GM23338 (cell line): ENCODE measurements at regions not wholly inside any gene's neighbourhood (a gene's known extent, or its start where the extent isn't known, plus 50 kb on each side); places are given as distances from the start of the nearest gene placed in this dataset.

Source experiments
- ATAC-seq: fragments of 200-7000 bp; cut with Tn5 transposase; 3 replicates; pipeline ENCODE4 v1.9.1; 2020
- DNase-seq: peaks from one replicate; pipeline ENCODE4 v3.0.0-alpha.2; 2015; ENCODE audit warnings: low spot score
- H2AFZ ChIP-seq: fragments of 200-600 bp; sonication (generic); 2 replicates; pipeline ENCODE4 v1.8.0; 2016; ENCODE audit warnings: antibody characterized with exemption, mild to moderate bottlenecking, moderate library complexity
- H3F3A ChIP-seq: fragments of 200-600 bp; sonication (generic); replicated peaks from 2 replicates; pipeline ENCODE4 v1.8.0; 2017; ENCODE audit warnings: antibody characterized with exemption, mixed run types, low read depth
- H3K27ac ChIP-seq: fragments of 200-600 bp; sonication (generic); 2 replicates; pipeline ENCODE4 v1.6.1; 2016; ENCODE audit warnings: low read depth
- H3K27me3 ChIP-seq: fragments of 200-600 bp; sonication (generic); 2 replicates; pipeline ENCODE4 v1.8.0; 2016; ENCODE audit warnings: mild to moderate bottlenecking, mixed run types, moderate library complexity; ENCODE audit not compliant: insufficient read depth
- H3K36me3 ChIP-seq: fragments of 200-600 bp; sonication (generic); 2 replicates; pipeline ENCODE4 v1.8.0; 2016; ENCODE audit warnings: mild to moderate bottlenecking; ENCODE audit not compliant: insufficient read depth
- H3K4me1 ChIP-seq: fragments of 200-600 bp; sonication (generic); 2 replicates; pipeline ENCODE4 v1.8.0; 2016; ENCODE audit warnings: mild to moderate bottlenecking, moderate library complexity; ENCODE audit not compliant: insufficient read depth
- H3K4me2 ChIP-seq: fragments of 200-600 bp; sonication (generic); 2 replicates; pipeline ENCODE4 v1.7.1; 2017; ENCODE audit warnings: mixed run types
- H3K4me3 ChIP-seq: fragments of 200-600 bp; sonication (generic); 2 replicates; pipeline ENCODE4 v1.6.1; 2016; ENCODE audit warnings: mixed run types
- H3K79me2 ChIP-seq: fragments of 200-600 bp; sonication (generic); replicated peaks from 2 replicates; pipeline ENCODE4 v1.8.0; 2017; ENCODE audit warnings: mild to moderate bottlenecking; ENCODE audit not compliant: insufficient read depth
- H3K9me2 ChIP-seq: fragments of 200-600 bp; sonication (generic); 2 replicates; pipeline ENCODE4 v1.8.0; 2017; ENCODE audit not compliant: insufficient read depth
- H4K20me1 ChIP-seq: fragments of 200-600 bp; sonication (generic); replicated peaks from 2 replicates; pipeline ENCODE4 v1.8.0; 2017; ENCODE audit warnings: mild to moderate bottlenecking; ENCODE audit not compliant: insufficient read depth
- H3K27ac Mint-ChIP-seq: 2 replicates; pipeline ENCODE4 v1.8.0; 2020; ENCODE audit warnings: inconsistent platforms, mild to moderate bottlenecking, moderate library complexity, mixed read lengths
- H3K27me3 Mint-ChIP-seq: 3 replicates; pipeline ENCODE4 v1.8.0; 2022; ENCODE audit warnings: low read depth, mild to moderate bottlenecking, moderate library complexity, mixed read lengths, inconsistent platforms; ENCODE audit not compliant: insufficient read depth, poor library complexity
- H3K36me3 Mint-ChIP-seq: 3 replicates; pipeline ENCODE4 v1.8.0; 2021; ENCODE audit warnings: low read depth, mild to moderate bottlenecking, inconsistent platforms, moderate library complexity, mixed read lengths
- H3K4me1 Mint-ChIP-seq: 3 replicates; pipeline ENCODE4 v1.8.0; 2020; ENCODE audit warnings: mild to moderate bottlenecking, inconsistent platforms, mixed read lengths
- H3K4me3 Mint-ChIP-seq: 3 replicates; pipeline ENCODE4 v1.8.0; 2021; ENCODE audit warnings: moderate library complexity, mild to moderate bottlenecking, inconsistent platforms, mixed read lengths
- H3K9me3 Mint-ChIP-seq: 3 replicates; pipeline ENCODE4 v1.8.0; 2020; ENCODE audit warnings: moderate library complexity, mild to moderate bottlenecking, inconsistent platforms, mixed read lengths
- CREB1 ChIP-seq: fragments of 250-450 bp; sonication (Bioruptor Pico); IDR thresholded peaks from 2 replicates; pipeline ENCODE4 v1.5.0; 2020; ENCODE audit warnings: low read depth, mild to moderate bottlenecking, moderate library complexity
- CTCF ChIP-seq, 2 experiments: fragments of 200-600 bp in 1 of 2; sonication (generic) in 1 of 2; conservative IDR thresholded peaks; 2 replicates each; pipeline versions ENCODE4 v1.5.1 to v1.6.1; 2016 to 2017; ENCODE audit warnings: antibody characterized with exemption in 2 of 2, low read depth in 2 of 2, mild to moderate bottlenecking in 2 of 2, moderate library complexity in 1 of 2
- ETS1 ChIP-seq: IDR thresholded peaks from 2 replicates; pipeline ENCODE4 v1.6.1; 2016; ENCODE audit warnings: antibody characterized with exemption
- EZH2 ChIP-seq: fragments of 200-600 bp; sonication (generic); IDR thresholded peaks from one replicate; pipeline ENCODE4 v1.8.0; 2017; ENCODE audit warnings: antibody characterized with exemption, mild to moderate bottlenecking, low read depth; ENCODE audit not compliant: unreplicated experiment
- EZH2phosphoT487 ChIP-seq: fragments of 200-600 bp; sonication (generic); IDR thresholded peaks from one replicate; pipeline ENCODE4 v1.8.1; 2018; ENCODE audit warnings: antibody characterized with exemption; ENCODE audit not compliant: unreplicated experiment
- POLR2AphosphoS5 ChIP-seq: IDR thresholded peaks from 2 replicates; pipeline ENCODE4 v1.6.1; 2016; ENCODE audit warnings: antibody characterized with exemption, low read depth
- REST ChIP-seq: IDR thresholded peaks from one replicate; pipeline ENCODE4 v1.6.1; 2018; ENCODE audit warnings: antibody characterized with exemption; ENCODE audit not compliant: unreplicated experiment
- STAT1 ChIP-seq: IDR thresholded peaks from one replicate; pipeline ENCODE4 v1.6.1; 2016; ENCODE audit warnings: antibody characterized with exemption; ENCODE audit not compliant: unreplicated experiment
- ZNF114 ChIP-seq: fragments of 250-450 bp; sonication (Bioruptor Pico); IDR thresholded peaks from 2 replicates; pipeline ENCODE4 v1.5.0; 2020; ENCODE audit warnings: mild to moderate bottlenecking, moderate library complexity
- ZNF331 ChIP-seq: fragments of 250-450 bp; sonication (Bioruptor Pico); IDR thresholded peaks from 2 replicates; pipeline ENCODE4 v1.5.0; 2020; ENCODE audit warnings: low read depth, mild to moderate bottlenecking, moderate library complexity

- H3K9me3 Mint-ChIP-seq, result no peaks in the 10 kb centered on the region
- no peak overlapping the region for H3K4me2 ChIP-seq
- no peaks in the 10 kb centered on the region for H4K20me1 ChIP-seq
- H3K4me1 Mint-ChIP-seq, result peaks cover 8% of the 10 kb centered on the region; the same call in 2 of the 3 replicates
- H3K27me3 Mint-ChIP-seq, result no peaks in the 10 kb centered on the region
- ATAC-seq, result no peak
- no peaks in the 10 kb centered on the region for H3K27me3 ChIP-seq
- no peaks in the 10 kb centered on the region for H3K36me3 ChIP-seq
- no peak overlapping the region for H2AFZ ChIP-seq
- no peaks in the 10 kb centered on the region for H3K36me3 Mint-ChIP-seq
- H3F3A ChIP-seq, result no peaks in the 10 kb centered on the region
- no peak overlapping the region for H3K4me3 Mint-ChIP-seq
- H3K4me3 ChIP-seq, result no peak overlapping the region
- no peak for DNase-seq
- H3K27ac Mint-ChIP-seq, result peak overlapping the region; percentile 39
- TF ChIP-seq STAT1 (no peak), ZNF331 (CRISPR knock-in tag) (no peak), REST (no peak)
- H3K4me1 ChIP-seq, result 0 out of 2 replicates have a peak, but pooled peaks cover 4% of the 10 kb centered on the region
- no peaks in the 10 kb centered on the region for H3K9me2 ChIP-seq
- no peaks in the 10 kb centered on the region for H3K79me2 ChIP-seq
- H3K27ac ChIP-seq, result no peak overlapping the region
Measured at GRCh38 chr13:106898231-106898630, 330.3 kb upstream of the ARGLU1 start.

GRCh38 chr13:106888148-106888547, 320.2 kb upstream of the ARGLU1 start:
- H3F3A ChIP-seq, result no peaks in the 10 kb centered on the region
- Mint-ChIP-seq H3K27ac (no peak overlapping the region), H3K36me3 (peaks cover 20% of the 10 kb centered on the region; the same call in 2 of the 3 replicates), H3K27me3 (peaks cover 8% of the 10 kb centered on the region), H3K4me3 (no peak overlapping the region), H3K4me1 (peaks cover 8% of the 10 kb centered on the region), H3K9me3 (peaks cover 40% of the 10 kb centered on the region)
- H3K9me2 ChIP-seq, result peaks cover 10% of the 10 kb centered on the region; the same call in 1 of the 2 replicates
- H3K79me2 ChIP-seq, result no peaks in the 10 kb centered on the region
- H3K4me2 ChIP-seq, result no peak overlapping the region
- peaks cover 1% of the 10 kb centered on the region; the same call in 1 of the 2 replicates for H3K4me1 ChIP-seq
- no peak overlapping the region for H2AFZ ChIP-seq
- no peaks in the 10 kb centered on the region for H4K20me1 ChIP-seq
- H3K27ac ChIP-seq, result no peak overlapping the region
- ATAC-seq (no peak), DNase-seq (no peak)
- no peaks in the 10 kb centered on the region for H3K27me3 ChIP-seq
- H3K36me3 ChIP-seq, result peaks cover 14% of the 10 kb centered on the region
- no peak overlapping the region for H3K4me3 ChIP-seq
- no peak for TF ChIP-seq EZH2phosphoT487
- no peak for TF ChIP-seq REST
- no peak for TF ChIP-seq STAT1
- TF ChIP-seq ZNF114 (CRISPR knock-in tag), result no peak
- no peak for TF ChIP-seq ZNF331 (CRISPR knock-in tag)
- TF ChIP-seq ETS1, result no peak
- TF ChIP-seq CREB1 (CRISPR knock-in tag), result no peak
- TF ChIP-seq EZH2, result no peak
- no peak for TF ChIP-seq POLR2AphosphoS5
- no peak for TF ChIP-seq CTCF (conservative IDR thresholded peaks at IDR 0.05; ENCODE audit: low read depth in 2 of 2)
